GM19238 (cell line): ENCODE measurements at regions not wholly inside any gene's neighbourhood (a gene's known extent, or its start where the extent isn't known, plus 50 kb on each side); places are given as distances from the start of the nearest gene placed in this dataset.

Source experiments
- DNase-seq: peaks from one replicate; pipeline ENCODE4 v3.0.0; 2011; ENCODE audit warnings: low spot score; ENCODE audit not compliant: insufficient read length

- no peak for DNase-seq
These were observed 319.7 kb upstream of the LRIG3 start for GRCh38 chr12:59240048-59240447.

- no peak for DNase-seq
These were observed 314.1 kb upstream of the LRIG3 start for GRCh38 chr12:59234391-59234790.

- no peak for DNase-seq
These were observed 310.0 kb upstream of the LRIG3 start for GRCh38 chr12:59230334-59230733.

GRCh38 chr12:59219148-59219547, 298.8 kb upstream of the LRIG3 start:
- no peak for DNase-seq

- DNase-seq: no peak
These were observed 276.7 kb upstream of the LRIG3 start for GRCh38 chr12:59196989-59197388.

GRCh38 chr12:59194794-59195193, 274.5 kb upstream of the LRIG3 start:
- DNase-seq: no peak

GRCh38 chr12:59193476-59194050, 273.3 kb upstream of the LRIG3 start:
- DNase-seq: no peak

- no peak for DNase-seq
These were observed 271.1 kb upstream of the LRIG3 start for GRCh38 chr12:59191372-59191771.

- no peak for DNase-seq
These were observed 266.1 kb upstream of the LRIG3 start for GRCh38 chr12:59186451-59186850.

GRCh38 chr12:59185295-59185694, 265.0 kb upstream of the LRIG3 start:
- DNase-seq: no peak

- no peak for DNase-seq
These were observed 262.6 kb upstream of the LRIG3 start for GRCh38 chr12:59182658-59183455.

- DNase-seq: no peak
These were observed 261.9 kb upstream of the LRIG3 start for GRCh38 chr12:59182191-59182590.

- no peak for DNase-seq
These were observed 261.0 kb upstream of the LRIG3 start for GRCh38 chr12:59181196-59181777.

GRCh38 chr12:59179231-59179630, 258.9 kb upstream of the LRIG3 start:
- no peak for DNase-seq

GRCh38 chr12:59173695-59174094, 253.4 kb upstream of the LRIG3 start:
- DNase-seq: no peak

GRCh38 chr12:59168647-59169046, 248.3 kb upstream of the LRIG3 start:
- no peak for DNase-seq

GRCh38 chr12:59166457-59166856, 246.2 kb upstream of the LRIG3 start:
- DNase-seq: no peak

GRCh38 chr12:59164991-59165718, 244.9 kb upstream of the LRIG3 start:
- DNase-seq: no peak

- DNase-seq: no peak
These were observed 243.9 kb upstream of the LRIG3 start for GRCh38 chr12:59164226-59164625.

- DNase-seq: no peak
These were observed 238.4 kb upstream of the LRIG3 start for GRCh38 chr12:59158681-59159080.

- no peak for DNase-seq
These were observed 237.8 kb upstream of the LRIG3 start for GRCh38 chr12:59158066-59158465.

- no peak for DNase-seq
These were observed 235.1 kb upstream of the LRIG3 start for GRCh38 chr12:59155448-59155847.
